ENCODE measurements at regions not wholly inside any gene's neighbourhood (a gene's known extent, or its start where the extent isn't known, plus 50 kb on each side); places are given as distances from the start of the nearest gene placed in this dataset.
"Not testable (repeated sequence)": the region's sequence is repeated elsewhere in the genome, so short reads cannot be mapped to it uniquely, and the experiment has no call there.

DNA sequence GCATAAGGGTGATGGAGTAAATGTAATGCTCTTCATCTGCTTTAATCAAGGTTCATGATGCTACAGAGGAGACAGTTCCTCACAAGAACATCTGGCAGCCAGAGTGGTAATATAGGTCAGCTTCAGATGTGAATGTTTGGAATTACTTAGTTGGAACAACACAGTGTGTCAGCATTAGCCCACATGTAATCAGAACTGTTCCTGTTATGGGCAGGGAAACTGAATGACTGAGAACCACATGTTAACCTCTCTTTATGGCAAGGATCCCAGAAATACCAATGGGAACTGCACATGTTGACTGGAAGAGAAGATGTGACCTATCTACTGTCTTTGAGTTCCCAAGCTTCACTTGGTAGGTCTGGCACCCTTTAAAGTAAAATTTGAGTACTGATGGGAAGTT, 390.1 kb upstream of the PDE3A start:
- intact Hi-C loops (cut with DNase I): no loop called here
- DNase-seq: no peak
- ATAC-seq: peak; percentile 55 to 79

DNA sequence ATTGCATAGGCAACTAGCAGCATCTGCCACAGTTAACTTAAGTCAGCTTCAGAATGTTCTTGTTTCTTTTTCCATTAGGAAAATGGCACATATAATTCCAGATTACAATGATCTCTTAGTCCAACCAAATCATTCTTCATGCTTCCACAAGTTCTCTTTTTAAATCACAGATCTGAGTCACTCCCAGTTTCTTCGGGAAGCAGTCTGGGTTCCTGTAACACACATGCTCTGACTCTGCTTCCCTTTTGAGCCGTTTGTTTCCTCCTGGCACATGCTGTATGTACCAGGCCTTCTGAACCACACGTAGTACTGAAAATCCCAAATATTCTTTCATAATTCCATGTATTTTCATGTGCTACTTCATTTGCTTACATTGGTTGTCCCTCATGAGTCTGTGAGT, 388.8 kb upstream of the PDE3A start:
- DNase-seq: no peak
- ATAC-seq: peak in 1 of 2 donors; percentile 37
- intact Hi-C loops (cut with DNase I): no loop called here

DNA sequence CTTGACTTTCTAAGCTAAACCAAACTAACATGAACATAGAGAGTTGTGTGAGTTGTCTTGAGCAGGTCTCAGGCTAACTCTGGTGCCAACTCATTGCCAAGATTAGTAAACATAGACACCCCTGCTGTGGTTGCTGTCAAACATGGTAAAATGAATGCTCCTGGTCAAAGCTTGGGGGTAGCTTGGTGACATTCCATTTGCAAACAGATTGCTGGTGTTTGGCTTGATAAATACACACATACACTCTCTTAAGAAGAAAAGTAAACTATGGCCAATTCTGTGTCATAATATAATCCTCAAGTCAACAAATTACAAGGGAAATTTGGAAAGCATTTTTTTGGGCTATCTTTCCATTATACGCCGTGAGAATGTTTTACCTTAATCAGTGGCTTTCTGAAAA, 386.4 kb upstream of the PDE3A start:
- DNase-seq (no peak), ATAC-seq (no peak)
- intact Hi-C loops (cut with DNase I): no loop called here

DNA sequence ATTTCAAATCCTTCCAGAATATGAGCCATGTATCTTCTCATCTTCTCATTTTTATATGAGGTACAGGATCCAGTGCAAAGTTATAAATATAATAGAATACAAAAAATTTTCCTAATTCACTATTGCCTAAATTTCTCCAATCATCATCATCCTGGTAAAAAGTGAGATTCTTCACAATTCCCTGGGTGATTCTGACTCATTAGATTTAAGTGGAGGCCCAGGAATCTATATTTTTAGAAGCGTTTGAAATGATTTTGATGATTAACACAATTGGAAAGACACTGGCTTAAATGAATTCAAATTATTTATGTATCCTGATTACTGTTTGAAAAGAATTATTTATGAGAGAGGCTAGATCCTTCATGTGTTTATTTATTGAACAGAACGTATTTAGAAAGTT, 380.3 kb upstream of the PDE3A start:
- intact Hi-C loops (cut with DNase I): no loop called here
- no peak for ATAC-seq
- DNase-seq: no peak

DNA sequence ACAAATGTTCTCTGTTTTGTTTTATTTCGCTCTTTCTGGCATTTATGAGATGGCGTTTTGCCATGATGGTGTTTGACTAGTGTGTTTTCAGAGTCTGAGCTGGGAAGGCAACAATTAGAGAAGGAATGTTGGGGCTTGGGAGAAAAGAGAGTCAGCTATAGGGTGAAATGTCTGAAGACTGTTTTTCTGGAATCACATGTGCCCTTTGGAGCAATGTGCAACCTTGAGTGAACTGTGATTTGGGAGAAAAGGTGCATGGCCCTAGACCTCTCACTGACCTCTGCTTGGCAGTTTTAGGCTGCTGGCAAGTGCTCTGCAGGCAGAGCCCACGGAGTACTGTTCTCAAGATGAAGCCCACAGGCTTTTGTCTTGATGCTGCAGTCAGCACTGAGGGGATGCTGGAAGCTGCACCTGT, 379.9 kb upstream of the PDE3A start:
- no peak for DNase-seq
- peak in 1 of 2 donors; percentile 36 for ATAC-seq
- intact Hi-C loops (cut with DNase I): no loop called here

DNA sequence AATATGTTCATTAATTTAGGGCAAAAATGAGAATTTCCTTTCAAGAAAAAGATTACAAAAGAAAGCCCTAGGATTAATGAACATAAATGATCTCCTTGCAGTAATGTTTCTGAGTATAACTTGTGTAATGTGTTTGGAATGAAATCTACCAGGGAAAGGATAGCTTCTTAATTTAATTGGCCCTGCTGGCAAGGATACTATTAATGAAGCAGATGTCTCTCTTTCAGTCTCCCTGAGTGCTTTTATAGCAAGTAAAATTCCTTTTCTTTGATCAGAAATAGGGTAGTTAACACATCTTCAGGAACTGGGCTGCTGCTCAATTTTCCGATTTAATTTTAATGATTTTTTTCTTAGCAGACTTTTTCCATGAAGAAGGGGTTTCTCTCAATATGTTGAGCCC, 379.4 kb upstream of the PDE3A start:
- ATAC-seq (no peak), DNase-seq (no peak)
- intact Hi-C loops (cut with DNase I): no loop called here

DNA sequence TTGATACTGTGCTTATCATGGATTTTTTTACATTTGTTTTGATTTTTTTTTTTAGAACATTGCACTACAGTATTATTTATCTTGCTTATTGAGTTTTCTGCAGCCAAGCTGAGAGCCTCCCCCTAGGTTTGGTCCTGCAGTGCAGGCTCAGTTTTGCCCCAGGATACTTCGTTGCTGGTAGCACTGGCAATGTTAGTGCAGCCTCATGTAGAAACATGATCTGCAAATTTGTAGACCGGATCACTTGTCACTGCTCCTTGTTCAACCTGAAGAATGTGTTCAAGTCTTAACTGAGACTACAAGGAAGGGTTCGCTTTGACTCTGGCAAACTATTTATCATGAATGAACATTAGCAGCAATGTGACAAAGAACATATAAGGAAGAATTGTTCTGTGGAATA, 377.2 kb upstream of the PDE3A start:
- no peak for ATAC-seq

DNA sequence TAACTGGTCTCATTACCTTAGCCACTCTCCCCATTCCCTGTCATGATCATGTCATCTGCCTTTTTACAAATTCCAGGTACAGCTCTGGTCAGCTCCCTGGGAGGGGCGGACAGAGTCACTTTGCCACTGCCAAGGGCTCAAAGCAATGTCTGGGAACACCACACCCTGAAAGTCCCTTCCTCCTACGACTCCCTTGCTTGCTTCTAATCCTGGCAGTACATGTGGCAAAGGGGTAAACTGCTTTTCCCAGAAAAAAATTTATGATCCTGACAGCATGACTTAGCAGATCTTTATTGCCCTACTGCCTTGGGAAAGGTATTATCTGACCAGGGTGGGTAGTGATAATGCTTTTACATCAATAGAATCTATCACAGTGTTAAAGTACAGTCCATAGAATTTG, 376.0 kb upstream of the PDE3A start:
- intact Hi-C loops (cut with DNase I): no loop called here
- no peak for DNase-seq
- no peak for ATAC-seq

More for the DNA sequence above, 377.2 kb upstream of the PDE3A start:
- intact Hi-C loops (cut with DNase I): no loop called here
- DNase-seq: no peak

DNA sequence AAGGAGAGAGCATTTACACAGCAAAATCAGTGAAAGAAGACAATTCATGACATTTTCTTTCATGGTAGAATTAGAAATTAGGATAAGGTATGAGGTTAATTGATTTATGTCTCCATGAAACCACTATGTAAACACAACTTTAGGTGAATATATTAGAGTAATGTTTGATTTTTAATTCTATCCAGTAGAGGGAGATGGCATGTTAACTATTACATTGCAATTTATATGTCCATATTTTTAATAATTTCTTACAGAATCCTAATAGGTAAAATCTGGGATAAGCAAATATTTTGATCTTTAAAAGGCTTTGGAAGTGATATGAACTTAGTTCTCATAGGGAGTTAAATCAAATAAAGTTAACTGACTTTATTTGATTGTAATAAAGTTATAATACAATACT, 373.4 kb upstream of the PDE3A start:
- ATAC-seq (no peak), DNase-seq (no peak)
- intact Hi-C loops (cut with DNase I): loop anchor here in 1 of 2 donors (5.0 kb wide), 2 partner anchors 78 to 372 kb away; partner anchors contain the start of gene PDE3A

DNA sequence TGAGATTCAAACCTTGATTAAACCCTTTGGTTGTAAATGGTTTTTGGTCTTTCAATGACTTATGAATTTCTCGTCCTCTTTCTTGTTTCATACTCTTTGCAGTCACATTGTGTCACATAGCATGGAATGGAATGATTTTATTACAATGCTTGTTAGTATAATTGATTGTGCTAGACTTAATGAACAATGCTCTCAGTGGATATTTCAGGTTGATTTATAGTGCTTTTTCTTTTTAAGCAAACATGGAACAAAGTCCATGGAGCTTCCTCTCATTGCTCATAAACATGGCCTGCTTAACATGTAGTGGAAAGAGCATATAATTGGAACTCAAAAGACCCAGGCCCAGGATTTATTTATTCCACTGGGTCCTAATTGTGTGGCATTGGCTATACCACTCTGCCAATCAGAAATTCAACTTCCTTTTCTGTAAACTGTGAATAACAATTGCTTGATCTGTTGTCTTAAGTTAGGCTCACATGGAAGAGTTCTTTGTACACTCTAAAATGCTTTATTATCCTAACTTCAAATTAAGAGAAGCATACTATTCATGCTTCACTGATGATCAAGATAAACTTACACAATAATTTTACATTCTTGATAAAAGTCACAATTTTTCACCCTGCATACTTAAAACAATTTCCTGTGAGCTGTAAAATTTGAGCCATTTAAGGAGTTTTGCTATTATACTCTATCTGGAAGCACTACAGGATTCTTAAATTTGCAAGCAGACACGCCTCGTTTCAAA, 370.5 kb upstream of the PDE3A start:
- DNase-seq (no peak), ATAC-seq (no peak)
- intact Hi-C loops (cut with DNase I): loop anchor here in 1 of 2 donors (5.0 kb wide), 2 partner anchors 81 to 369 kb away; partner anchors contain the start of gene PDE3A

DNA sequence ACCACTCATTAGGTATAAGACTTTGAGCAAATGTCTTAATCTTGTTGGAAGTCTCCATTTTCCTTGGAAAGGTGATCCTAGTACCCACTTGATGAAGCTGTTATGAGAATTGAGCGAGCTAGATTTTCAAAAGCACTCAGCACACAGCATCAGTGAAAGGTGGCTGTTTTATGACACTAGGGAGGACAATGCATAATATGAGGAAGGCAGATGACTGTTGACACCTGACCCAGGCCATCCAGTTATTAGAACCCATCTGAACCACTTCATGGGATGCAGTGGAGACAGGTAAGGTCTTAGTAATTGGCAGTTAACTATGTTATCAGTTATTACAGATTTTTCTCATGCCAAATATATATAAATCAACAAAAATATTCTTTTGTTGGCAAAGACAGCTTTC, 369.9 kb upstream of the PDE3A start:
- DNase-seq: no peak
- intact Hi-C loops (cut with DNase I): loop anchor here in 1 of 2 donors (5.0 kb wide), 2 partner anchors 81 to 369 kb away; partner anchors contain the start of gene PDE3A
- ATAC-seq: no peak

DNA sequence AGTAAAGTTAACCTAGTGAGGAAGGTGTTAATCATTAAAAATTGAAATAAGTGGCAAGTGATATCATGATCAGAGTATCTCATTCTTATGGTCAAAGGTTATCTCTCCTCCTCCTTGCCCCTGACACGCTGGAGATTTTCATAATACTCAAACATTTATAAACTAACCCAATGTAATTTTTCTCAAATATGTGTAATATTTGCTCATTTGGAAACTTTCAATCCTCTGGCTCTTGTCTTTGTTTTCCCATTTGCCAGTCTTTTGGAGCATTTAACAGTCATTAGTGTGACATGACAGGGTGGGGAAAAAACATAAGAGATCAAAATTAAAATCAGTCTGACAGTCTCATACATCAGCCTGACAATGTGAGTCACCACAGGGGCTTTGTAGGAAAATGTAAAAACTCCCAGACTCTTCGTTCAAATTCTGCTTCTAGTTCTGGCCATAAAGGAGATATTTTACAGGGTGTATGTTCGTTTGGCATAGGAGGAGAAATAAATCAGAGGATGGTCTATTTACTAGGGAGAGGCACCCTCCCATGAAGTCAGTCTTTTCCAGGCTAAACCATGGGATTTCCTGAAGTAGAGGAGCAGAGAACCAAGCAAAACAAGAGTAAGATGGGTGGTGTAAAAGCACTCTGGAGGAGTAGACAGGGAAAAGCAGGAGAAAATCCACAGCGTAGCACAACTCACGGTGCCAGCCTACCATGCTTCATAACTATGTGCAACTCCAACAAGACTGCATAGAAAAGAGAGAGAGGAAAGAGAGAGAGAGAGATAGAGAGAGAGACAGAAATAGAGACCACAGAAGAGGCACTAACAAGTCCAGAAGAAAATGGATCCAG, 369.2 kb upstream of the PDE3A start:
- DNase-seq (no peak), ATAC-seq (peak; percentile 55 to 56)
- intact Hi-C loops (cut with DNase I): loop anchor here in 1 of 2 donors (5.0 kb wide), 2 partner anchors 82 to 368 kb away; partner anchors contain the start of gene PDE3A

DNA sequence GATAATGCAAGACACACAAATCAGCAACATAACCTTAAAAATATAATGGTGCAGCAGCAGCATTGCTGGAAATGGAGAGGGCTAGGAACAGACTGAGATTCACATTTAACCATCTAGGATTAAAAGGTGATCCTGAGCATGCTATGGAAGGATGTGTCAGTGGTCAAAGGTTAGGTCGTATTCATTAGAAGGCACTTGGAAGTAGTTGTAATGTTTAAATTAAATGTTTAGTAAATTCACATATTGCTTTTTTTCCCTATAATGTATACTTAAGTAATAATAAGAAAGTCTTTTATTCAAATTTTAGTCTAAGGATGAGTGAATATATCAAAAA, 368.6 kb upstream of the PDE3A start:
- no peak for DNase-seq
- intact Hi-C loops (cut with DNase I): loop anchor here in 1 of 2 donors (5.0 kb wide), 2 partner anchors 82 to 368 kb away; partner anchors contain the start of gene PDE3A
- peak in 1 of 2 donors; percentile 16 for ATAC-seq

DNA sequence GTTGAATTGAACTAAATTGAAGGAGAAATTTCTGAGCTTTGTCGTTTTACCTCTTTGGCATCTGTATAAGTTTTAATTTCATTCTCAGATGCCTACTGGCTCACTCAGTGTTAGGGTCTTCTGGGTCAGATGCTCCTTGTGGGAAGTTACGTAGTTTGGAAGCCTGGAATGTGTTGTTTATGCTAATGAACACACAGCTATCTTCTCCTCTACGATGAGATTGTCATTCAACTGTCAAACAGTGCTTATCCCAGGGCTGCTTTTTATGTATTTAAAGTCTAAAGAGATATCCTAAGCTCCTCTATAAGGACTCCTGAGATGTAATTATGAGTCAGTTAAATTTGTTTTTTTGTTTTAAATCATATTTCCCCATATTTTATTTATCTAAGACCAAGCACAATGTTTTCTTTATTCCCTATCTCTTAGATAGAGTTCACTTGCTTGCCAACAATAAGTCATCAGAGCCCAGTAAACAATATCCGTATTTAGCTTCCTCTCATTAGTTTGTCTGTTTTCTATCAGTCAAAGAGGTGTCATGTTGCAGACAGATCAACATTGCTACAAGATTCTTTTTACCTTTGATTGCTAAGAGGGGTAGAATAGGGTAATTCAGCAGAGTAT, 368.0 kb upstream of the PDE3A start:
- peak; percentile 62 to 84 for ATAC-seq

DNA sequence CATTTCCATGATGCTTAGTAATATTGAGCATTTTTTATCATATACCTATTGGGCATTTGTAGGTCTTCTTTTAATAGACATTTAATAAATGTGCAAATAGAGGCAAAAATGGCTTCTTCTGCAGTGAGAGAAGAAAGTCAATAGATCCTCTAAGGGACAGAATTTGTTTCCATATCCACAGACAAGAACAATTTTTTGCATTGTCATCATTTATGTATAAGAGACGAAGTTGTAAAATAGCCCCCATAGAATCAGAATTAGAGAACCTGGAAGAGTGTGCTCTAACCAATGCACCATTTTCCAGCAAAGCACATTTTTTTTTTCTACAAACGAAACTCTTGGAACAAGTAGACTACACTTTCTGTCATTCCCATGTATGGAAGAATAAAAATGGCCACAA, 365.1 kb upstream of the PDE3A start:
- DNase-seq (no peak), ATAC-seq (no peak)
- intact Hi-C loops (cut with DNase I): no loop called here

More for the DNA sequence above, 368.0 kb upstream of the PDE3A start:
- DNase-seq: no peak
- intact Hi-C loops (cut with DNase I): no loop called here

DNA sequence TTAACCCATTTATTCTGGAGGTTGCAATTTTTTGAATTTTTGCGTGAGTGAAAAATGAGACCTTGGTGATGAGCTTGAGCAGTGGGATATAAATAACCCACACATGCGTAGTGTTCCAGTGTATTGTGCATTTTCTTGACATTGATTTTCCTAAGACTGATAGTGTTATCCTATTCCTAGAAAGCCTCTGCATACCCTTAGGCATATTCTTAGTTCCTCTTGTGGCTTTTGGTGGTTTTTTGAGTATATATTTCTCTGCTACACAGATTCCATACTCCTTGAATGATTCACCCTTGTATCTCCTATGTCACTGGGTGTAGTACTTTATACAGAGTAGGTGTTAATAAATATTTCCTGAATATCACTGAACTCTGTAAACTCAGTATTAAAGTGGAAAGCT, 363.4 kb upstream of the PDE3A start:
- DNase-seq: no peak
- ATAC-seq: no peak
- intact Hi-C loops (cut with DNase I): no loop called here

DNA sequence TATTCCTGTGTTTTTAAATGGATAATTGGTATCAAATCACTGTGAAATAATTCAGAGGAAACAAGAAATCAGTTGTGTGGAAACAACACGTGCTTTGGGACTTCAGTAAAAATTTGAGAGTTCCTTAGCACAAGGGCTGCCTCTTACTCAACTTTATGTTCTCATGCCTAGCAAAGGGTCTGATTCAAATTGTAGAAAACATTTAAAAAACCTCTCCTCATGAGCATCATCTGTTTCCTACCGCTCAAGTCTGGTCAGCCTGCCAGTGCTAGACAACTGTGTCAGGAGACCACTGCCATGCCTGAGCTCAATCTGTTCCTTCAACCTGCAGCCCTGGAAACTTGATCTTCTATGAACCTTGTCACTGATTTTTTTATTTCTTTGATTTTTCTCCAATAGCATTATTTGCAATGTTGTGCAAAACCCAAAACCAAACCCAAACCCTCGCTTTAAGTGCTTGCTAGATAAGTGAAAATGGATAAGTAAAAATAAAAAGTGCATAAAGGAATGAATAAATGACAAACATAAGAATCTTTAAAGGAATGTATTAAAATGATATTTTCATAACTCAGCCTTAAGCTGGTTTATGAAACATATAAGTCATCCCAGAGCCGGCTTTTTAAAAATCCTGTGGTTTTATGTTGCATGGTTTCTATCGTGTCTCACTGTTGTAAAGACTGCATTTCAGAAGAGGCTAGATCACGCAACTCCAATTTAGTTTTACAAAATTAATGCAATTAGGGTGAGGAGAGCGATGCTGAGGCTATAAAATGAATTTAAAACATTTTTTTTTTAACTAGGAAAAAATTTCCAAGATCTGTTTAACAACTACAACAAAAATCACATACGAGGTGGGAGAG, 361.2 kb upstream of the PDE3A start:
- intact Hi-C loops (cut with DNase I): no loop called here
- no peak for DNase-seq
- ATAC-seq: no peak

DNA sequence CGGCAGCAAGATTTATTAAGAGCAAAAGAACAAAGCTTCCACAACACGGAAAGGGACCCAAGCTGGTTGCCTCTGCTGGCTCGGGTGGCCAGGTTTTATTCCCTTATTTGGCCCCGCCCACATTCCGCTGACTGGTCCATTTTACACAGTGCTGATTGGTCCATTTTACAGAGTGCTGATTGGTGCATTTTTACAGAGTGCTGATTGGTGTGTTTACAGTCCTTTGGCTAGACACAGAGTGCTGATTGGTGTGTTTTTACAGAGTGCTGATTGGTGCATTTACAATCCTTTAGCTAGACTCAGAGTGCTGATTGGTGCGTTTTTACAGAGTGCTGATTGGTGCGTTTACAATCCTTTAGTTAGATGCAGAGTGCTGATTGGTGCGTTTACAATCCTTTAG, 358.4 kb upstream of the PDE3A start:
- ATAC-seq; DNase-seq; intact Hi-C loops (cut with DNase I): not testable (repeated sequence)

DNA sequence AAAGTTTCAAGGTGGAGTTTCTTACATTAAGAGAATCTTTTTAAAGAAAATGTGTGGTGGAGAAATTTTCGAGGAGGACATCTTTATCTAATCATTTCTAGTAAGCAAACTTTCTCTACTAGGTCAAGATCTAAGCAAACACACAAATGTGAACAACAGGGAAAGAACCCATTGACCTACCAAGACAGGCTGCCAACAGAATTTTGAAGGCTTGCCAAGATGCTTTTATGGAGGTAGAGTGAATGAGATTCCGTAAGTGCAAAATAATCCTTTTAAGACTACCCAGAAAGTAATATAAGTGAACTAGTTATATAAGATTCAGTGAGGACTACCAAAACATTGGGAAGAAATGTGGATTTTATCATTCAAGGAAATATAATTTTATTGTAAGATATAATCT, 357.1 kb upstream of the PDE3A start:
- DNase-seq (no peak), ATAC-seq (peak; percentile 65 to 77)
- intact Hi-C loops (cut with DNase I): no loop called here

All from left cardiac atrium (tissue), 4 donors.